ENCODE measurements at regions not wholly inside any gene's neighbourhood (a gene's known extent, or its start where the extent isn't known, plus 50 kb on each side); places are given as distances from the start of the nearest gene placed in this dataset.

DNA sequence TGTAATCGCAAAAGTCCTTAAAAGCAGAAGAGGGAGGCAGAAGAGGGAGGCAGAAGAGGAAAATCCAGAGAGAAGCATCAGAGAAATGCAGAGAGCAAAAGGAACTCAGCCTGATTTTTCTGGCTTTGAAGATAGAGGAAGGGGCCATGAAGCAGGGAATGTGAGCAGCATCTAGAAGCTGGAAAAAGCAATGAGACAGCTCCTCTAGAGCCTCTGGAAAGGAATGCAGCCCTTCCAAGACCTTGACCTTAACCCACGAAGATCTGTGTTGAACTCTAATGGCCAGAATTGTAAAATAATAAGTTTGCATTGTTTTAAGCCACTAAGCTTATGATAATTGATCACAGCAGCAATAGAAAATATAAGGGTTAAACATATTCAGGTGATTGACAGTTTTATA lies 159.6 kb downstream of the ATPSCKMT start:
- Histone ChIP-seq H2AFZ (ENCODE audit: low read length) (no peak overlapping the region), H3K56ac (ENCODE audit: insufficient read length, low read depth, low read length) (no peak overlapping the region), H3K9ac (ENCODE audit: extremely low read depth, insufficient read length, low read length) (no peak overlapping the region), H4K20me1 (ENCODE audit: control insufficient read depth, insufficient read depth, insufficient read length) (no peaks in the 10 kb centered on the region), H3K23me2 (ENCODE audit: insufficient read length, low read depth, low read length, poor library complexity, severe bottlenecking) (no peaks in the 10 kb centered on the region), H3K27ac (ENCODE audit: insufficient read length, low read depth, low read length) (no peak overlapping the region), H2BK15ac (ENCODE audit: low read depth, low read length) (no peak overlapping the region), H3K4me1 (ENCODE audit: insufficient read depth, low read length) (peaks cover 2% of the 10 kb centered on the region; the same call in 1 of the 2 replicates), H2BK20ac (ENCODE audit: low read depth, low read length, poor library complexity, severe bottlenecking) (no peak overlapping the region), H2BK120ac (ENCODE audit: low read depth, low read length, poor library complexity, severe bottlenecking) (no peak overlapping the region), H3K79me1 (ENCODE audit: insufficient read depth, low read depth, low read length, poor library complexity, severe bottlenecking) (no peaks in the 10 kb centered on the region), H3K23ac (ENCODE audit: insufficient read length, low read depth, low read length) (no peak overlapping the region), H4K8ac (replicated peaks; ENCODE audit: insufficient read length, low read depth, low read length) (no peak overlapping the region), H3K4ac (ENCODE audit: low read depth, low read length) (no peak overlapping the region), H2BK5ac (ENCODE audit: insufficient read length, low read length) (no peak overlapping the region), H2AK5ac (ENCODE audit: insufficient read length, low read length) (no peak overlapping the region), H4K91ac (ENCODE audit: insufficient read length, low read depth, low read length) (no peak overlapping the region), H3K4me2 (ENCODE audit: insufficient read depth, insufficient read length, low read length) (no peak overlapping the region), H3K9me3 (ENCODE audit: control insufficient read depth, low read depth, low read length) (no peaks in the 10 kb centered on the region), H3K27me3 (ENCODE audit: insufficient read depth, low read length) (no peaks in the 10 kb centered on the region), H3K79me2 (ENCODE audit: insufficient read depth, low read length) (no peaks in the 10 kb centered on the region), H2BK12ac (ENCODE audit: insufficient read length, low read depth, low read length) (no peak overlapping the region), H3K14ac (ENCODE audit: insufficient read depth, low read length) (no peak overlapping the region), H3T11ph (ENCODE audit: low read length) (no peak overlapping the region), H3K18ac (ENCODE audit: insufficient read length, low read depth, low read length) (no peak overlapping the region), H4K5ac (ENCODE audit: insufficient read length, low read depth, low read length) (no peak overlapping the region)
- DNase-seq: no peak
- no peak overlapping the region; a peak in 1 of 5 replicates for H3K4me3 Mint-ChIP-seq
- H3K27ac Mint-ChIP-seq: no peak overlapping the region
- TF ChIP-seq, protein P1, sequence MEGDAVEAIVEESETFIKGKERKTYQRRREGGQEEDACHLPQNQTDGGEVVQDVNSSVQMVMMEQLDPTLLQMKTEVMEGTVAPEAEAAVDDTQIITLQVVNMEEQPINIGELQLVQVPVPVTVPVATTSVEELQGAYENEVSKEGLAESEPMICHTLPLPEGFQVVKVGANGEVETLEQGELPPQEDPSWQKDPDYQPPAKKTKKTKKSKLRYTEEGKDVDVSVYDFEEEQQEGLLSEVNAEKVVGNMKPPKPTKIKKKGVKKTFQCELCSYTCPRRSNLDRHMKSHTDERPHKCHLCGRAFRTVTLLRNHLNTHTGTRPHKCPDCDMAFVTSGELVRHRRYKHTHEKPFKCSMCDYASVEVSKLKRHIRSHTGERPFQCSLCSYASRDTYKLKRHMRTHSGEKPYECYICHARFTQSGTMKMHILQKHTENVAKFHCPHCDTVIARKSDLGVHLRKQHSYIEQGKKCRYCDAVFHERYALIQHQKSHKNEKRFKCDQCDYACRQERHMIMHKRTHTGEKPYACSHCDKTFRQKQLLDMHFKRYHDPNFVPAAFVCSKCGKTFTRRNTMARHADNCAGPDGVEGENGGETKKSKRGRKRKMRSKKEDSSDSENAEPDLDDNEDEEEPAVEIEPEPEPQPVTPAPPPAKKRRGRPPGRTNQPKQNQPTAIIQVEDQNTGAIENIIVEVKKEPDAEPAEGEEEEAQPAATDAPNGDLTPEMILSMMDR (conservative IDR thresholded peaks at IDR 0.05): 0 out of 3 replicates have a peak, but pooled peaks have one; percentile 15
- peaks cover 27 to 31% of the 10 kb centered on the region in 2 experiments for H3K9me3 Mint-ChIP-seq
- H3K4me1 Mint-ChIP-seq: peaks cover 6 to 14% of the 10 kb centered on the region in 2 experiments
- WGBS (ENCODE audit: extremely low coverage, insufficient read length, low lambda C conversion rate): no CpG with 5 or more reads among the region's 2 CpGs
- H3K36me3 Mint-ChIP-seq (ENCODE audit: insufficient read depth in 1 of 3, low read depth in 3 of 3): peaks cover 22 to 38% (median 30%) of the 10 kb centered on the region in 3 experiments
- peaks cover 4% of the 10 kb centered on the region for H3K27me3 Mint-ChIP-seq (ENCODE audit: low read depth)
